Stimulated activated CD8-positive, alpha-beta memory T cell treated with anti-CD3 and anti-CD28 coated beads, Interleukin-2, amount 100 ng/mL, for 1 hour (primary cell): ENCODE measurements at regions not wholly inside any gene's neighbourhood (a gene's known extent, or its start where the extent isn't known, plus 50 kb on each side); places are given as distances from the start of the nearest gene placed in this dataset.

Source experiments
- DNase-seq, 2 donors: peaks; one replicate each; pipeline ENCODE4 v3.0.0-alpha.2; 2020; ENCODE audit warnings: low read depth in 2 of 2

GRCh38 chr16:85360323-85361277, 248.3 kb upstream of the CIBAR2 start:
- no peak for DNase-seq

GRCh38 chr16:85361441-85362118, 249.3 kb upstream of the CIBAR2 start:
- DNase-seq = no peak

GRCh38 chr16:85362443-85362842, 250.2 kb upstream of the CIBAR2 start:
- DNase-seq = no peak

- no peak for DNase-seq
Measured at GRCh38 chr16:85363427-85363826, 249.7 kb upstream of the GSE1 start.

- no peak for DNase-seq
Measured at GRCh38 chr16:85363881-85364280, 249.2 kb upstream of the GSE1 start.

- no peak for DNase-seq
Measured at GRCh38 chr16:85364323-85365040, 248.6 kb upstream of the GSE1 start.

GRCh38 chr16:85365120-85365519, 248.0 kb upstream of the GSE1 start:
- no peak for DNase-seq

- no peak for DNase-seq
Measured at GRCh38 chr16:85366031-85366763, 246.9 kb upstream of the GSE1 start.

- DNase-seq = no peak
Measured at GRCh38 chr16:85367485-85367884, 245.6 kb upstream of the GSE1 start.

GRCh38 chr16:85369060-85369459, 244.1 kb upstream of the GSE1 start:
- DNase-seq = no peak

- peak in 1 of 2 donors; percentile 5 for DNase-seq
Measured at GRCh38 chr16:85369741-85370528, 243.2 kb upstream of the GSE1 start.

- DNase-seq = no peak
Measured at GRCh38 chr16:85370543-85370880, 242.6 kb upstream of the GSE1 start.

- DNase-seq = no peak
Measured at GRCh38 chr16:85370881-85371651, 242.1 kb upstream of the GSE1 start.

- DNase-seq = no peak
Measured at GRCh38 chr16:85371948-85372347, 241.2 kb upstream of the GSE1 start.

GRCh38 chr16:85372627-85373372, 240.3 kb upstream of the GSE1 start:
- DNase-seq = no peak

GRCh38 chr16:85373741-85374570, 239.2 kb upstream of the GSE1 start:
- no peak for DNase-seq

GRCh38 chr16:85374571-85374872, 238.6 kb upstream of the GSE1 start:
- DNase-seq = no peak

GRCh38 chr16:85375282-85375681, 237.8 kb upstream of the GSE1 start:
- no peak for DNase-seq
